HG02642 (cell line): ENCODE measurements at regions not wholly inside any gene's neighbourhood (a gene's known extent, or its start where the extent isn't known, plus 50 kb on each side); places are given as distances from the start of the nearest gene placed in this dataset.

ENCODE experiments used
- ATAC-seq: cut with Tn5 transposase; IDR thresholded peaks from one replicate; pipeline ENCODE4 v1.9.1; 2021; ENCODE audit warnings: mild to moderate bottlenecking; ENCODE audit not compliant: unreplicated experiment, poor library complexity

DNA sequence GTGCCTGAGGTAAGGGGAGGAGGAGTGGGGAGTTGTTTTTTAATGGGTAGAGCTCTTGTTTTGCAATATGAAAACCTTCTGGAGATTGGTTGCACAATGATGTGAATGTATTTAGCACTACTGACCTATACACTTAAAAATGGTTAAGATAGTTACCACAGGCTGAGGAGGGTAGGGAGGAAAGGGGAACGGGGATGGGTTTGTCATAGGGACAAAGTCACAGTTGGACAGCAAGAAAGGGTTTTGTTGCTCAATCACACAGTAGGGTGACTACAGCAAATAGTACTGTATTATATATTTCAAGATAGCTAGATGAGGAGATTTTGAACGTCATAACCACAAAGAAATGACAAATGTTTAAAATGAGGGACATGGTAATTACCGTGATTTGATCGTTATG is 1562.4 kb downstream of the AACS start:
- no peak for ATAC-seq

DNA sequence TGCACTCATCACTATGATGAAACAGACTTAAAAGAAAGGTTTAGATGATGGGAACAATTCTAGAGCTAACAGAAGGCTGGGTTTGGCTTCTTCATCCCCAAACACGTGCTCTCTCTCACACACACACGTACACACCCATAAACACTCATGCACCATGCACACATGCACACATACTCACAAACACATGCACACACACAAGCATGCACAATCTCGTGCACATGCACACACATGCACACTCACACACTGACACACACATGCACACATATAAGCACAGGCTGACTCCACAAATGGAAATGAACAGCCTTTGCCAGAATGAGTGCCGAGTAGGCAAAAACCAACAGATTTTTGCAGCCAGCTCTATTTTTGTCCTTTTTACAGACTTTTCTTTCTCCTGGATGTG is 1571.6 kb downstream of the AACS start:
- ATAC-seq = no peak

DNA sequence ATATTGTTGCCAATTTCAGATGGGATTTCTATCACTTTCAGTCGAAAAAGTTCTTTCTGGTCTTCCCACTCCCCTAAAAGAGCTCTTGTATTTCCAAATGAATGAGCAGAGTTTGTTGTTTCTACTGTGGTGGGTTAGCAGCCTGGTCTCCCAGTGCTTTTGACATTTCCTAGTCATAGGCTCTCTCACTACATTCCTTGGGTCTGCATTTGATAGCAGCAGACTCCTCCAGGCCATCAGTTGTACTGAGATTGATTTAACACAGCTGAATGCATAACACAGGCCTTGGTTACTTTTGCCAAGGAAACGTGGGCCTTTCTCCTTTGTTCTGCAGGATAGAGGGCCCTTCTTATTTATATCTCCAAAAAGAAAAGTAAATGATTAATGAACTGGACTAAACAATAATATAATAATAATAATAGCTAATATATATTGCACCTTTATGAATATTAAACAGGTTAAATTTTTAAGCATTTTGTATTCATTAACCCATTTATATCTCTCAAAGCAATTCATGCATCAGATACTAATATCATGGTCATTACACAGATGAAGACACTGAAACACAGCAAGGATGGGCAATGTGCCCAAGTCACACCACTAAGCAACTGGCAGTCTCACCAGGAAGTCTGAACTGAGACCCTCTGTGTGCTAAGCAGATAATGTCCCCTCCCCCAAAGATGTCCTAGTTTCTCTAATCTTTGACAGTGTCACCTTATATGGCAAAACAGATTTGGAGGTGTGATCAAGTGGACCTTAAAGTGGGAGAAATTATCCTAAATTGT is 1579.2 kb downstream of the AACS start:
- ATAC-seq = no peak

DNA sequence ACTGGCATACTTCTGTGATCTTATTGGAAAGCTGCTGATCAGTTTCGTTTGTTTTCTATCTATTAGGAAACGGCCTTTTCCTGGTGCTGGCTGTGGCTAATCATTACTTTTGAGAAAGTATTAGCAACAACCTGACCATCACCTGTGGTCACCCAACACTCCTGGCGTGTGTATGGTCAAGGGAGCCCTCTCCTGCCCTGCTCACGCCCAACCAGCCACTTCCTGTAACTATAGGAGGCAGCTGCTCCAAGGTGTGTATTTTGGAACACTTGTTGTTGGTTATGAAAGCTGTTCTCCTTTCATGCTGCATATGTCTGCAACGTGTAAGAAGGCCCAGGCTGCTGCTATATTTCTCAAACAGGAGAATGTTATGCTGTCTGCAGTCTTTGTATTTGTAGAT is 1582.8 kb downstream of the AACS start:
- no peak for ATAC-seq

DNA sequence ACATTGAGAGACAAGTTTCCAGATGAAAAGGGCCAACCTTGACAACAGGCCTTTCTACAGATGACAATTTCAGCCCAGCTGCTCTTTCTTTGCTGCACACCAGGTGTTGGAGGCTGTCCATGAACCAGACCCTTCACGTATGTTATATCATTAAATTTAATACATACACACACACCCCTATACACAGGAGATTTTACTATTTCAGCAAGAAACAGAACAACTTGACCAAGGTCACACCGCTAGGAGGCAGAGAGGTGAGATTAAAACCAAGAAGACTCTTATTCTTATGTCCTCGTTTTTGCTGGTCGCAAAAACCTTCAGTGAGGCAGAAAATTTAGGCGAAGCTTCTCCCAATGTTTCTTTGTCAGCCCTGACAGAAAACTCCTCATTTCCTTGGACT is 1585.9 kb downstream of the AACS start:
- no peak for ATAC-seq

DNA sequence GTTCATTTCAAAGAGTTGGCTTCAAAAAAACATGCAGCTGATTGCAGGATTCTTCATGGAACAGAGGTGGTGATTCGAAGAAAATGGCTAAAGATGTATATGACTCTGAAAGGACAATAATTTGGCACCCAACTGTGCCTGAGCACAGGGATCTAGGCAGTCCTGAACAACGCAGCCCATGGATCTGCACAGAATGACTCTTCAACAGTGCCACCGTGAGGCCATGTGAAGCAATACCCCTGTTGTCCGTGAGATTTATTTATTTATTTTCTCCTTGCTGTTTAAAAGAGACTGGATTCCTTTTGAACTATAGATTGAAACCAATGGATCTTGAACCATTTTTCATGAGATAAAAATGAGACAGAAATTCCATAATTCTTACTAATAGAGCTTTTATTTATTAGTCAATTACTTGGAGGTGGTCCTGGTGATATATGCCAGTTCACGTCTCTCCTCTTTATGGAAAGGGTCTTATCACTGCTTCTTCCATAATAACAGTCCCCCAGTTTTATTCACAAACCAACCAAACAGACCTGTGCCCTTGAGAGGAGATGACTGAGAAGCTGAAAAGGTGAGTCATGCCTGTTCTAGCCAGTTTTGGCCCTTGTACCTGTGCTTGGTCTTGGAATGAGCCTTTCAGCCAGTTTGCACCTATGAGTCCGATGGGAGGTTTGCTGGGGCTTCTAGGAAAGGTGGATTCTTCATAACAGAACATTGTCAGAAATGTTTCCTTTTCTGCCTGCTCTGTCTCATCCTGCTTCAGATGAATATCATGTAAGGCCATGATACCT is 1598.3 kb downstream of the AACS start:
- ATAC-seq = no peak

DNA sequence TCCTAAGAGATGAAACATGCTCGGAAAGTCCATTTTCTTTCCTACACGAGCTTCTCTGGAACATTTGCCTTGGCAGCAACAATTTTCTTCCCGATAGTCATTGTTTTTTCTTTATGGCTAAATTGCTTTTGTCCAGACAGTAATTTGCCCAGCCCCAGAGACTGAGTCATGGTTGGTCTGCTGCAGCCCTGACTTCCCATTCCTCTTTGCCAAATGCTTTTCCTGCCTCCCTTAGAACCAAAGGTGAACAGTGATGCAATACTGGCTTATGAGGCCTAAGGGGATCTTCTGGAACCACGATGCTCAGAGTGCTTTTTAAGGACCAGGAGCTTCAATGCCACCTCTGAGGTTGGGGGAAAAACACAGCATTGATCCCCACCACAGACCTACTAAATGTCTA is 1599.6 kb upstream of the TMEM132C start:
- no peak for ATAC-seq

DNA sequence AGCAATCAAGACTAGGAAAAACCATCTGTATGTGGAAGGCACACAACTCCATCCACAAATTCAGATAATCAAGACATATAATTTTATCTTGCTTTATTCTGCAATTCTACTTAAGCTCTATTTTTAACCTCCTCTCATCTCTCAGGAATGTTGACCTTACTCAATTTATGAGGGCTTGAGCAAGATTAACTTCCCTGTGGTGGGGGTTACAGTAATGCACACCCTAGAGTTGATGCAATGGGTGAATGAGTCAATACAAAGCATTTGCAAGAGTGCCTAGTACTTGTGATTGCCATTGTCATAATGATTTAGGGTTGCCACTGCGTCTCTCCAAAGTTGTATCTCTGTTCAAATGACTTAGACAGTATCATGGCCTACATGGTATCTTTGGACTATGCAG is 1598.4 kb upstream of the TMEM132C start:
- no peak for ATAC-seq

DNA sequence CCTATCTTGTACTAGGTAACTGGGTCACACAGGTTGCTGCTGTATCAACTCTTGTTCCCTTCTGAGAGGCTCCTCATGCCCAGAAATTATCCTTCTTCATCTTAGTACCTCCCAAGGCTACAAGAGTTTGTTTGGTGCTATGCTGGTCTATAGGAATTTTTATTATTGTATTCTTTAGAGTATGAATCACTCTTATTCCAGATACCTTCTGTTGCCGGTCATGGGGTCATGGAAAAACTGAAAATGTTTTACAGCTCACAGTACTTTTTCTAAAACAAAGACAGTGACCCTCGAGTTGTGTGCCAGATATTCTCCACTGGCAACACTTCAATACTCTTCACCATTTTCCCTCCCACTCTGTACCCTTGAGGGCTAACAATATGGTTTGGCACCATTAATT is 1598.0 kb upstream of the TMEM132C start:
- ATAC-seq = no peak

DNA sequence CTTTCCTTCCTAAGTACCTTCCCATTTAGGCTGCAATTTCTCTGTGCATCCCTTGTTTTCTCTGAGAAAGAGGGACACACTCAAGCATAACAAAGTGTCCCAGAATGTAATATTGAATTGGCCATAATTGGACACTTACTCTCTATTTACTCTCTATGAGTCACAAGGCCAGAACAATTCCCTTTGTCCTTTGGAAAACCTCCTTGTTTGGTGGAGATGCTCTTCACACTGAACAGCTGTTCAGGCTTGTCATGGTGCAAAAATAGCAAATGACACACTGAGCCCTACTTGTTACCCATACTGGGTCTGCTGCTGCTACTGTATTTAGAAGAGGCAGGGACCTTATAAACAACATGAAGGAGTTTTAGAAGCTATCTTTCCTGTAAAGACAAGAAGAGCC is 1590.5 kb upstream of the TMEM132C start:
- no peak for ATAC-seq

DNA sequence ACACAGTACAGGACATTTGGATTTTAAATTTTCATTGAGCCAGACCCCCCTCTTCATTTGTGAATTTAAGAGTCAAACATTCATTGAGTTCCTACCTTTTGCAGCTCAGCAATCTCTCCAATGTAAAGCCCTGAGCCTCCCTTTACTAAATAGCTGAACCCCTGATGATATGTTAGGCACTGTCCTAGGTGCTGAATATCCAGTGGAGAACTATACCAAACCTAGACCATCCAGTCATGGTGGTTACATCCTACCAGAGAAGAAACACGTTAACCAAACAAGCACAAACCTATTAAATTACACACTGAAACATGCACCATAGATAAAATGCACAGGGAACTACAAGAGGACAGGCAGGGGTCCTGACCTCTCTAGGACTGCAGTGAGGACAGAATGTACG is 1585.3 kb upstream of the TMEM132C start:
- ATAC-seq = no peak

DNA sequence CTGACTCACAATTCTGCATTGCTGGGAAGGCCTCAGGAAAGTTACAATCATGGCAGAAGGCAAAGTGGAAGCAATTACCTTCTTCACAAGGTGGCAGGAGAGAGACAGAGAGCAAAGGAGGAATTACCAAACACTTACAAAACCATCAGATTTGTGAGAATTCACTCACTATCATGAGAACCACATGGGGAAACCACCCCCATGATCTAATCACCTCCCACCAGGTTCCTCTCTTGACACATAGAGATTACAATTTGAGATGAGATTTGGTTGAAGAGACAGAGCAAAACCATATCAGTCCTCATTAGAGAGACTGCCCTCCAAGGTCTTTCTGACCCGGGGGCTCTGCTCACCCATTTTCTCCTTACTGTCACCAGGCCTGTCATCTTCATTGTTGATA is 1582.3 kb upstream of the TMEM132C start:
- no peak for ATAC-seq

DNA sequence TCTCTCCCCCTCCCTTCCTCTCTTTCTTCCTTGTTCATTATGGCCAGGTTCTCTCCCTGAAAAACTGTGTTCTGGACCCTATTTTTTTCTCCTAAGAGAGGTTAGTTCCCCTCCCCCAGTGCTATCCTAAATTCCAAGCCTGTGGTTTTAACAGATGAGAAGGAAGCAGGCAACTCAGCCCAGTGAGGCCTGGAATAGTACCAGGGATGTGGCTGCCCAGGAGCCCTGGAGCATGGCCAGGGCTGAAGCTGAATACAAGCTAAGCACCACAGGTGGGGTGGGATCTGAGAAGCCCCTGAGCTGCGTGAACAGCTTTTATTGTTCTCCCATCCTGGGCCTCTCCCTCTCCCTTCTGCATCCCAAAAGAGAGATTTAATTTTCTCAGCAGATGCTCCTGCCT is 1581.3 kb upstream of the TMEM132C start:
- no peak for ATAC-seq

DNA sequence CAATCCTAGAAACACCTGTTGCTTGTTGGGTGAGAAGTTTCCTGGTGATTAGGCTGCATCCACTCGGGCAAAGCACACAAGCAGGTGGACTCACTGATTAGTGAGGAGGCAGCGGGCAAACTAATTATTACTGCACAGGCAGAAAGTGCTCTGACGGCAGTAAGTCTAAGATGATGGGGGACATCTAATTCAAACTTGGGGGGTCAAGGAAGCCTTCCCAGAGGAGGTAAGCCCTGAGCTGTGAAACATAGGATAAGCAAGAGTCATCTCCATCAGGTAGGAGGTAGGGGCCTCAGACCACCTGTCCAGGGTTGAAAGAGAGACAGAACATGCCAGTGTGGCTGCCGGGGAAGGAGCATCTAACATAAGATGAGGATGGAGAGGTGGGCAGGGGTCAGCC is 1578.4 kb upstream of the TMEM132C start:
- ATAC-seq = no peak

DNA sequence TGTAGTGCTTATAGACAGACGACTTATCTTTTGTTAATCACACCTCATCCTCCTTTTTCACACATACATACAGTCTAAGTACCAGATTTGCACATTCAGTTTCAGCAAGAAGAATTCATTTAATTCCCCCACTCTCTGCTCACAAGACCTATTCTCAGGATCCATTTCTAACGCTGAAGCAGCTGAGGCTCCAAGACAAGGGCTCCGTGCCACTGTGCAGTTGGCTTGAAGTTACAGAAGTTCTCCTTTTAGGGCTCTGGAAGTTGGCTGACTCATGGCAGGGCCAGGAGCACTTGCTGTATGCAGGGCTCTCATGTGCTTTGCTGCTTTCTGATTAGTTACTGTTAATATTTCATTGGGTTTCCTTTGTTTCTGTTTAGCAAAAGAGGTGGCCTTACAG is 1566.9 kb upstream of the TMEM132C start:
- ATAC-seq = no peak

DNA sequence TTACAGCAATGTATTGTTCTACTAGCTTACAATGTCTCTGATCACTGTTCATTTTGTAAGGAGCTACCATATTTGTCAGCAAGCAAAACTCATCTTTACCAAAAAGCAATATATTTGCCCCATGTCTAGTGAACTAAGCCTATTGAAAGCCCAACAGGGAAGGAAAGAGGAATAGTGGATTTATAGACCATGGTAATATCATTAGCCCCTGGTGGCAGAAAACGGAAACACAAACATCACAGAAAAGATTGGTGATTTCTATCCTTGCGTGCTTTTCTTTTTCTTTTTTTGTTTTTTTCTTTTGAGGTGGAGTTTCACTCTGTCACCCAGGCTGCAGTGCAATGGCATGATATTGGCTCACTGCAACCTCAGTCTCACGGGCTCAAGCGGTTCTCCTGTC is 1562.4 kb upstream of the TMEM132C start:
- no peak for ATAC-seq

DNA sequence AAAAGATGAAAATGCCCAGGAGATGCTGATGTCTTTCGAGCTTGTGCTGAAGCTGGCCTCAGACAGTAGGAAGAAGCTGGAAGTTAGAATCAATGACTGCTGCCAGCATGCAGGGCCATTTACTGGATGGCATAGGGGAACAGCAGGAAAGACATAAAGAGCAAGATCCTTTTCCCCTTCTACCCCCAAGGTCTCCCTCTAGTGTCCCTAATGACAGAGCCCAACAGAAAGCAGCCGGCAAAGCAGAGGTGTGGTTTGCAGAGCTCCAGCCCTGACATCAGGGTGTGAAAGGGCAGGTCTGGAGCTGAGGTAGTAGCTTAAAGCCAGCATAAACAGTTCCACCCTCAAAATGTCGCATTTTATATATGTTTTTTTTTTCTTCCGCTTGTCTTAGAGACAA is 1560.7 kb upstream of the TMEM132C start:
- no peak for ATAC-seq

DNA sequence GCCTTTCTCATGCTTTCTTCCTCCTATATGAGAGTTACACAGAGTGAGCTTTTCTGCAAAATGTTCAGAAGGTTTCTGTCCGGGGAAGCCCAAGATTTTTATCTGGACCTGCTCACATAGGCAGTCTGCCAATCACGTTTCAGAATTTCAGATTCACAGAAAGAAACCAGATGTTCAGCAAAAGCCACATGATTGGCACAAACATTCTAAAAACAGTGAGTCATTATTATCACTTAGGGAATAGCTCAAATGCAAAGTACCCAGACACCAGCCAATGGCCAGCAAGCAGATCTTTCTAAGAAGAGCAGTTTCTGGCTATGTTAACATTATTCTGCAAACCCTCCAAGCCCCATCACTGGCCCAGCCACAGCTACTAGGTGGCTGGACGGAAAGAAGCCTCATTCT is 1558.5 kb upstream of the TMEM132C start:
- no peak for ATAC-seq

DNA sequence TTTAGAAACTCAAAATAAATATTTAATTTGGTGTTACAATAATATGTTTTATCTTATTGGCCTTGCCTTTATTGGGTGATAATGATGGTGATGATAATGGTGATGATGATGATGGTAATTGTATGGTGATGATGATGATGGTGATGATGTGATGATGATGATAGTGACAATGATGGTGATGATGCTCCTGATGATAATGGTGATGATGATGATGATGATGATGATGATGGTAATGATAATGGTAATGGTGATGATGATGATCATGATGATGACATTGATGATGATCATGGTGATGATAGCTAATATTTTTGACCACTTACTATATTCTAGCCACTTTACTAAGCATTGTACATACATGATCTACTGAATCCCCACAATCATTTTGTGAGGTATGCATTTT is 1548.6 kb upstream of the TMEM132C start:
- no peak for ATAC-seq

DNA sequence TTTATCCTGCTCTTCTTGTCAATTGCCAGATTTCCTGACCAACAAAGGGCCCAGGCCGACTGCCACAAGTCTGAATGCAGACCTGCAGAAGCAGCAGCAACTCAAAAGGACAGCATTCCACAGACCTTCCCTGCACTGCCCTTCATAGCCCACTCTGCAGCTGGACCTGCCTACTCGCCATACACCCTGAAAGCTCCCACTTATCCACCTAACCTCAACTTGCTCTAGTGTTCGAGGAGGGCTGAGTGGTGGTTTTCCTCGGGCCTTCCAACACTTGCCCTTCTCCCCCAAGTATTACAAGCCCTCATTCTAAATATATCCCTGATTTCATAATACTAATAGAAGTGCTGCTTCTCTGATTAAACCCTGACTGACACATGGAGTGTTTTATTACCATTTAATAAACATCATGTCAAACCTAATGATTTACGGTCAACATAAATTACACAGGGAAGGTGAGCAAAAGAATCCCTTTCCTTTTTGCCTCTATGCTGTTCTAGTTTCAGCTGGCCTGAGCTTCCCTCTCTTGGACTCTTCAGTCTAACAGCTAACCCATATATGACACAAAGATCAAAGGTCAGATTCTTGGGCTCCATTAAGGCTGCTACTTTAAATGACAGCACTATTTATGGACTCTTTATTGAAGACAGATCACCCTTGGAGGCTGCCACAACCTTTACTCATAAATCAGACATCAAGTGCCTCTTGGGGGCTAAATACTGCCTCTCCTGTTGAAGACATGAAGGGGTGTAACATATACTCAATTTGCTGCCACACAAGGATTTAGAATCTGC is 1546.9 kb upstream of the TMEM132C start:
- ATAC-seq = no peak
